GM12873 (cell line): ENCODE measurements at regions not wholly inside any gene's neighbourhood (a gene's known extent, or its start where the extent isn't known, plus 50 kb on each side); places are given as distances from the start of the nearest gene placed in this dataset.

Experiments used
- TF ChIP-seq, protein P1 (sequence below): IDR thresholded peaks from 2 replicates; pipeline ENCODE4 v1.5.1; 2012; ENCODE audit warnings: low read depth, mild to moderate bottlenecking, moderate library complexity, low read length, control low read depth; ENCODE audit not compliant: insufficient read depth; ENCODE audit errors: missing control alignments

- TF ChIP-seq, protein P1, sequence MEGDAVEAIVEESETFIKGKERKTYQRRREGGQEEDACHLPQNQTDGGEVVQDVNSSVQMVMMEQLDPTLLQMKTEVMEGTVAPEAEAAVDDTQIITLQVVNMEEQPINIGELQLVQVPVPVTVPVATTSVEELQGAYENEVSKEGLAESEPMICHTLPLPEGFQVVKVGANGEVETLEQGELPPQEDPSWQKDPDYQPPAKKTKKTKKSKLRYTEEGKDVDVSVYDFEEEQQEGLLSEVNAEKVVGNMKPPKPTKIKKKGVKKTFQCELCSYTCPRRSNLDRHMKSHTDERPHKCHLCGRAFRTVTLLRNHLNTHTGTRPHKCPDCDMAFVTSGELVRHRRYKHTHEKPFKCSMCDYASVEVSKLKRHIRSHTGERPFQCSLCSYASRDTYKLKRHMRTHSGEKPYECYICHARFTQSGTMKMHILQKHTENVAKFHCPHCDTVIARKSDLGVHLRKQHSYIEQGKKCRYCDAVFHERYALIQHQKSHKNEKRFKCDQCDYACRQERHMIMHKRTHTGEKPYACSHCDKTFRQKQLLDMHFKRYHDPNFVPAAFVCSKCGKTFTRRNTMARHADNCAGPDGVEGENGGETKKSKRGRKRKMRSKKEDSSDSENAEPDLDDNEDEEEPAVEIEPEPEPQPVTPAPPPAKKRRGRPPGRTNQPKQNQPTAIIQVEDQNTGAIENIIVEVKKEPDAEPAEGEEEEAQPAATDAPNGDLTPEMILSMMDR, result peak; percentile 54
These were observed 133.0 kb upstream of the TUT7 start for GRCh38 chr9:86486891-86487837.

- TF ChIP-seq, protein P1, result no peak
These were observed 131.1 kb upstream of the TUT7 start for GRCh38 chr9:86485359-86485758.

DNA sequence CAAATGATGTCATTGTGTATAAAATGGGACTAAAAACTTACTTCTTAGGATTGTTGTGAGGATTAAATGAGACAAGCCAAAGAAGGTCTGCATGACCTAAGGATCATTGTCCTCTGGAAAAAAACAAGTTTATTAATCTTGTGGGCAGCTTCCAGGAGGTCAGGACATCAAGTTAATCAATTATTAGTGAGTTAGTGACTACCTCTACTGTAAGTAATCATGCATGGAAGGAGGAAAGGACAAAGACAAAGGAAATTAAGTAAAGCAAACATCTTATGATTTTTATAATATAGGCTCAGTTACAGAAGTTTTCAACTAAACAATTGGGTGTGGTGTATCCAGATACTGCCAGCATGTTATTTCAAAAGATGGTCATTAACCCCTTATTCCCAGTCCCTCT is 129.3 kb upstream of the TUT7 start:
- TF ChIP-seq, protein P1, result no peak

GRCh38 chr9:86481466-86481865 is 127.3 kb upstream of the TUT7 start:
- TF ChIP-seq, protein P1, result no peak

DNA sequence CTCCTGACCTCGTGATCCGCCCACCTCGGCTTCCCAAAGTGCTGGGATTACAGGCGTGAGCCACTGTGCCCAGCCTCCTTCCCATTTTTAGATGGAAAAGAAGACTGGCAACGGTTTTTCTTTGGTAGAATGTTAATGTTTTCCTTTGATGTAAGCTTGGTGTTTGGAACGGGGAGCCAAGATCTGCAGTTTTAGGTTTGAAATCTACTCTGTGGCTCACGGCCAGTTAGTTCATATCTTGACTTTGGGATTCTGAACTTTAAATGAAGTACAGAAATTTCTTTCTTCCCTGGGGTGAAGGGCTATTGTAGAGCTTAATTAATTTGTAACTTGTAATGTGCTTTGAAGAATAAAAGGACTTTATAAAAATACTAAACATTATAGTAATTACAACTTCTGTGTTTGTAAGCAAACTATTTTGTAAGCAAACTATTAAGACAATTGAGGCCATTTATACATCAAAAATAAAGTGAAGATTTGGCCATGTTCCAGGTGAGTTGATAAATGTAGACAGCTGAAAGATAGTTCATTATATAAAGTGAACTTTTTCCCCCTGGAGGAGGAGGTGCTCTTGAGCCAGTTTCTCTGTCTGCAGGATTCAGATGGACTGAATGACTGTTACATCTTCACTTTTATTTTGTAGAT is 117.1 kb upstream of the TUT7 start:
- TF ChIP-seq, protein P1, result no peak

GRCh38 chr9:86470326-86470725 is 116.1 kb upstream of the TUT7 start:
- TF ChIP-seq, protein P1, result no peak
